ENCODE measurements at regions not wholly inside any gene's neighbourhood (a gene's known extent, or its start where the extent isn't known, plus 50 kb on each side); places are given as distances from the start of the nearest gene placed in this dataset.

GRCh38 chr13:74450964-74451363 lies 316.8 kb upstream of the KLF12 start:
- DNase-seq = no peak

- no peak for DNase-seq
These were observed 316.3 kb upstream of the KLF12 start for GRCh38 chr13:74450525-74450845.

- DNase-seq = no peak
These were observed 315.8 kb upstream of the KLF12 start for GRCh38 chr13:74449811-74450524.

- DNase-seq = no peak
These were observed 310.8 kb upstream of the KLF12 start for GRCh38 chr13:74444864-74445479.

- no peak for DNase-seq
These were observed 310.0 kb upstream of the KLF12 start for GRCh38 chr13:74444161-74444571.

GRCh38 chr13:74443631-74444030 lies 309.4 kb upstream of the KLF12 start:
- no peak for DNase-seq

GRCh38 chr13:74442751-74443150 lies 308.5 kb upstream of the KLF12 start:
- DNase-seq = no peak

GRCh38 chr13:74438901-74439300 lies 304.7 kb upstream of the KLF12 start:
- DNase-seq = no peak

- no peak for DNase-seq
These were observed 300.6 kb upstream of the KLF12 start for GRCh38 chr13:74434782-74435181.

GRCh38 chr13:74424455-74424854 lies 290.3 kb upstream of the KLF12 start:
- DNase-seq = no peak

- no peak for DNase-seq
These were observed 289.2 kb upstream of the KLF12 start for GRCh38 chr13:74423434-74423833.

GRCh38 chr13:74414458-74414857 lies 280.3 kb upstream of the KLF12 start:
- no peak for DNase-seq

GRCh38 chr13:74413482-74413881 lies 279.3 kb upstream of the KLF12 start:
- DNase-seq = no peak

GRCh38 chr13:74409551-74409950 lies 275.3 kb upstream of the KLF12 start:
- no peak for DNase-seq

- no peak for DNase-seq
These were observed 272.2 kb upstream of the KLF12 start for GRCh38 chr13:74406420-74406819.

- DNase-seq = no peak
These were observed 264.4 kb upstream of the KLF12 start for GRCh38 chr13:74398599-74398998.

GRCh38 chr13:74389056-74389455 lies 254.9 kb upstream of the KLF12 start:
- DNase-seq = no peak

GRCh38 chr13:74388626-74389025 lies 254.4 kb upstream of the KLF12 start:
- DNase-seq = no peak

GRCh38 chr13:74372511-74372910 lies 238.3 kb upstream of the KLF12 start:
- no peak for DNase-seq

GRCh38 chr13:74367193-74367592 lies 233.0 kb upstream of the KLF12 start:
- no peak for DNase-seq

- no peak for DNase-seq
These were observed 227.1 kb upstream of the KLF12 start for GRCh38 chr13:74361274-74361673.

GRCh38 chr13:74346960-74347359 lies 212.8 kb upstream of the KLF12 start:
- no peak for DNase-seq

GRCh38 chr13:74338341-74338740 lies 204.1 kb upstream of the KLF12 start:
- no peak for DNase-seq

- DNase-seq = no peak
These were observed 202.3 kb upstream of the KLF12 start for GRCh38 chr13:74336546-74336945.

- no peak for DNase-seq
These were observed 201.2 kb upstream of the KLF12 start for GRCh38 chr13:74335370-74335769.
